HFF-Myc (cell line): ENCODE measurements at regions not wholly inside any gene's neighbourhood (a gene's known extent, or its start where the extent isn't known, plus 50 kb on each side); places are given as distances from the start of the nearest gene placed in this dataset.

Experiments used
- DNase-seq: peaks from one replicate; pipeline ENCODE4 v3.0.0-alpha.2; 2011; ENCODE audit warnings: low read depth; ENCODE audit errors: extremely low read depth
- H3K4me3 ChIP-seq: replicated peaks from 2 replicates; pipeline ENCODE4 v1.5.1; 2011; ENCODE audit warnings: low read depth, mild to moderate bottlenecking, control low read depth, low read length
- TF ChIP-seq, protein P1 (sequence below): IDR thresholded peaks from 2 replicates; pipeline ENCODE4 v1.5.1; 2012; ENCODE audit warnings: mild to moderate bottlenecking, low read depth, low read length, control low read depth; ENCODE audit errors: missing control alignments

DNA sequence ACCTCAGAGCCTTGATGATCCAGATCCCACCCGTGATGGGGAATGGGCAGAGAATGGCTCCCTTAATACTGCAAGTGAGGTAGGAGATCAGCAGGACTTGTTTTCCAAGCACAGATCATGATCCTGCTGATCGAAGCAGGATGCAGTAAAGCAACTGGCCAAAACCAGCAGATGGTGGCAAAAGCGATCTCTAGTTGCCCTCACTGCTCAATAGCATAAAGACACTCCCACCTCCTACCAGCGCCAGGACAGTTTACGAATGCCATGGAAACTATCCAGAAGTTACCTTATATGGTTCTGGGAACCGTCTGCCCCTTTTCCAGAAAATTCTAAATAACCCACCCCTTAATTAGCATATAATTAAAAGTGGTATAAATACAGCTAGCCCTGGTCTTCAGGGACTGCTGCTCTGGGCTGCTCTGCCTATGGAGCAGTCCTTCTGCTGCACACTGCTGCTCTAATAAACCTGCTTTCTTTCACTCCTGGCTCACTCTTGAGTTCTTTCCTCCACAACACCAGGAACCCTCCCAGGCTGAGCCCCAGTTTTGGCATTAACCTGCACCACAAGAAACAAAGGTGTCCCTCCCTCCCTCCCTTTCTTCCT is 415.8 kb downstream of the PREX1 start:
- TF ChIP-seq, protein P1, sequence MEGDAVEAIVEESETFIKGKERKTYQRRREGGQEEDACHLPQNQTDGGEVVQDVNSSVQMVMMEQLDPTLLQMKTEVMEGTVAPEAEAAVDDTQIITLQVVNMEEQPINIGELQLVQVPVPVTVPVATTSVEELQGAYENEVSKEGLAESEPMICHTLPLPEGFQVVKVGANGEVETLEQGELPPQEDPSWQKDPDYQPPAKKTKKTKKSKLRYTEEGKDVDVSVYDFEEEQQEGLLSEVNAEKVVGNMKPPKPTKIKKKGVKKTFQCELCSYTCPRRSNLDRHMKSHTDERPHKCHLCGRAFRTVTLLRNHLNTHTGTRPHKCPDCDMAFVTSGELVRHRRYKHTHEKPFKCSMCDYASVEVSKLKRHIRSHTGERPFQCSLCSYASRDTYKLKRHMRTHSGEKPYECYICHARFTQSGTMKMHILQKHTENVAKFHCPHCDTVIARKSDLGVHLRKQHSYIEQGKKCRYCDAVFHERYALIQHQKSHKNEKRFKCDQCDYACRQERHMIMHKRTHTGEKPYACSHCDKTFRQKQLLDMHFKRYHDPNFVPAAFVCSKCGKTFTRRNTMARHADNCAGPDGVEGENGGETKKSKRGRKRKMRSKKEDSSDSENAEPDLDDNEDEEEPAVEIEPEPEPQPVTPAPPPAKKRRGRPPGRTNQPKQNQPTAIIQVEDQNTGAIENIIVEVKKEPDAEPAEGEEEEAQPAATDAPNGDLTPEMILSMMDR: no peak
- H3K4me3 ChIP-seq: no peak overlapping the region
- DNase-seq: no peak

DNA sequence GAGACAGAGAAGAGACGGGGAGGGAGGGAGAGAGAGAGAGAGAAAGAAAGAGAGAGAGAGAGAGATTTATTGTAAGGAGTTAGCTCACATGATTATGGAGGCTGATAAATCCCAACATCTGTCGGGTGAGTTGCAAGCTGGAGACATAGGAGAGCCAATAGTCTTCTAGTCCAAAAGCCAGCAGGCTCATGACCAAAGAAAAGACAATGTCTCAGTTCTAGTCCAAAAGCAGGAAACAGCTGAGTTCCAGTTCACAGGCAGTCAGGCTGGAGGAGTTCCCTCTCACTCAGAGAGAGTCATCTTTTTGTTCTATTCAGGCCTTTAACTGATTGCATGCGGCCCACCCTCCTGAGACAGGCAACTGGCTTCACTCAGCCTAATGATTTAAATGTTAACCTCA is 416.6 kb downstream of the PREX1 start:
- H3K4me3 ChIP-seq: no peak overlapping the region
- no peak for DNase-seq
- TF ChIP-seq, protein P1: no peak

DNA sequence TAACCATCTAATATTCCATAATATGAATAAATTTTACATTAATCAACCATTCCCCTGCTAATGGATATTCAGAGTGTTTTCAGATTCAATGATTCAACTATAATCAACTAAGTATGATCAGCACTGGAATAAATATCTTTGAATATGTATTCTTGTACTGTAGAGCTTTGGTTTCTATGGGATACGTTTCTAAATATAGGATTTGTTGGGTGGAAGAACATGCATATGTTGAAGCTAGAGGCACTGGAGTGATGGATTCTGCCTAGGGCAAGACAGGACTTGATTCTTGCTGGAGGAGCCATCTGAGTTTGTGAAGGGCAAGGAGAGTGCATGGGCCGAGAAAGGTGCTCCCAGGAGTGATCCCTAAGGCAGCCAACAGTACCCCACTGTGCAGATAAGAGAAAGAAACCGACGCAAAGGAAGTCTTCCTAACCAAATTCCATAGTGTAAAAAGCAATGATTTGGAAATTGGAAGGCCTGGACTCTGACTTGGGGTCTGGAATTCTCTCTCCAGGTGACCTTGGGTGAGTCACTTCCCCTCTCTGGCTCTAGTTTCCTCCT is 418.7 kb downstream of the PREX1 start:
- TF ChIP-seq, protein P1: no peak
- no peak overlapping the region for H3K4me3 ChIP-seq
- DNase-seq: no peak

DNA sequence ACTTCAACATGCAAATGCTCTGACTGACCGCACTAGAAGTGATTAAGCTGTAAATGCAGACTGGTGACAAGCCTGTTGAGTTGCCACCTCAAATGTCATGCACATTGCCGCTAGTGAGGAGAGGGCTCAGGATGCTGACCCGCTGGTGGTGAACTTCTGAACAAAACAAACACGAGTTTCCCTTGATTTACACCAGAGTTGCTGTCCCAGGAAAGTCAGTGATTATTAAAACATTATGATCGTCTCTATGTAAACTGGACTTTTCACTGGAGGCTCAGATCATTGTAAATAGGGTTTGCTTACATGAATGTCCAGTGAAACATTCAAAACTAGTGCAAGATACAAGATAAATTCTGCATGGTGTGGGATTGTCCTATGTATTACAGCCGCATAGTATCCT is 420.1 kb downstream of the PREX1 start:
- TF ChIP-seq, protein P1: no peak
- H3K4me3 ChIP-seq: no peak overlapping the region
- no peak for DNase-seq

DNA sequence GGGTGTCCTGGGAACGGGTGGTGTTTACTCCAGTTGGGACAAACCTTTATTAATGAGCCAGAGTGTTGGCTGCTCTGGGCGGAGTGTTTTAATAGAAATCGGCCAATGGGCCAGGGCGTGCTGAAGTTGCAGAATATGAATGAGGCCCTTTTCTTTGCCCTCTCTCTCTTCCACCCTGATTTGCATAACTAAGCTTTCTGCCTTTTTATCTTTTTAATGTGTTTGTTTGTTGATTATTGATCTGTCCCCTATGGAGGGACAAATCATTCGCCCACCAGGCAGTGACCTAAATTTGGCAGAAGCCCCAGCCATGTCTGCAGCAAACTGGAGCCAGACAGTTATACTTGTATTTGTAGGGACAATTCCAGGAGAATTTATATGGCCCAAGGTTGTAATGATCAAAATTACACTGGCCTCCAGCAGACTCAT is 420.9 kb downstream of the PREX1 start:
- TF ChIP-seq, protein P1: no peak
- DNase-seq: no peak
- H3K4me3 ChIP-seq: no peak overlapping the region

DNA sequence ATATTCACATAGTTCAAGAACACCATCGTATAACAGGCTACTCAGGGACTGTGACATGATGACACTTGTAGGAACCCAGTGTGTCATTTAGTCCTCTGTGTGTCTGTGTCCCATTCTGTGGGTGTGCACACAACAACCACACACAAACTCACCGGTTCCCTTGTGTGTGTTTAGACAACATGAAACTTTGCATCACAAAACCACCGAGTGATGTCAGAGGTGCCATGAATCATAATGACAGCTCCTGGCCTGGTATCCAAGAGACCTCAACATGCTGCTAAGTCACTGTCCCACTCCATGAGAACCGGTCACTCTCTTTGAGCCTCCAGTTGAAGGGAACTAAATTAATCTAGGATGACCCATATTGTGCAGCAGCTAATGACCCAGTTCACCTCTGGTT is 421.3 kb downstream of the PREX1 start:
- DNase-seq: peak; percentile 5
- no peak overlapping the region for H3K4me3 ChIP-seq
- TF ChIP-seq, protein P1: no peak

DNA sequence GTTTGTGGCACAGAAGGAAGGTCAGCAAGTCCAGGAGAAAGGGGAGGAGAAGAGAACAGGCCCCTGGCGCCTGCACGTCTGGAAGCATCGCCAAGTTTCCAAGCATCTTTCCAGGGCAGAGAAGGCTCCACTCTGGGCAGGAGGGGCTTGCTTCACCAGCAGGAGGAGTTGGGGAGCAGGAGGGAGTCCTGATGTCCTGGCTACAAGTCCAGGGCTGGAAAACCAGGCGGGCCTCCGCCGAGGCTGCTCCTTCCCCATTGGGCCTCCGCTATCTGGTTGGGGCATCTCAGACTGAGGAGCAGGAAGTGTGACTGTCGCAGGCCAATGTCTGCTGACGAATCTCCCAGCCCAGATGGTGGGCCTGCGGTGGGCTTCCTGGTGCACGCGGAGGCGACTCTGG is 421.9 kb downstream of the PREX1 start:
- H3K4me3 ChIP-seq: no peak overlapping the region
- no peak for DNase-seq
- TF ChIP-seq, protein P1: peak; percentile 26
